Right lobe of liver (tissue), 4 donors: ENCODE measurements at regions not wholly inside any gene's neighbourhood (a gene's known extent, or its start where the extent isn't known, plus 50 kb on each side); places are given as distances from the start of the nearest gene placed in this dataset.

ENCODE experiments used
- CTCF ChIP-seq, 4 donors: fragments of 200-600 bp in 3 of 4; fragments of 450-650 bp in 1 of 4; IDR thresholded peaks; one replicate each; pipeline versions ENCODE4 v1.5.1 to v1.8.0; 2016 to 2022; ENCODE audit warnings: antibody characterized with exemption in 4 of 4, mild to moderate bottlenecking in 2 of 4
- POLR2A ChIP-seq: fragments of 450-650 bp; IDR thresholded peaks from one replicate; pipeline ENCODE4 v1.6.1; 2017; ENCODE audit warnings: antibody characterized with exemption, mild to moderate bottlenecking
- donor health status: DM: no; HTN: no; CAD: no.
- donor health status: DM: no; HTN: no; CAD: no.
- donor health status: DM: no; HTN: yes; CAD: no.

GRCh38 chr5:125298746-125299379 is 552.4 kb upstream of the ZNF608 start:
- no peak for TF ChIP-seq CTCF (IDR thresholded peaks at IDR 0.05)
- no peak for TF ChIP-seq POLR2A
